ENCODE measurements at regions not wholly inside any gene's neighbourhood (a gene's known extent, or its start where the extent isn't known, plus 50 kb on each side); places are given as distances from the start of the nearest gene placed in this dataset.
"Not testable (repeated sequence)": the region's sequence is repeated elsewhere in the genome, so short reads cannot be mapped to it uniquely, and the experiment has no call there.

GRCh38 chr4:28312497-28312896, 1451.9 kb downstream of the STIM2 start:
- not testable (repeated sequence) for TF ChIP-seq CTCF, POLR2A (IDR thresholded peaks at IDR 0.05)

Data from body of pancreas (tissue), 4 donors.